ENCODE measurements at regions not wholly inside any gene's neighbourhood (a gene's known extent, or its start where the extent isn't known, plus 50 kb on each side); places are given as distances from the start of the nearest gene placed in this dataset.

DNA sequence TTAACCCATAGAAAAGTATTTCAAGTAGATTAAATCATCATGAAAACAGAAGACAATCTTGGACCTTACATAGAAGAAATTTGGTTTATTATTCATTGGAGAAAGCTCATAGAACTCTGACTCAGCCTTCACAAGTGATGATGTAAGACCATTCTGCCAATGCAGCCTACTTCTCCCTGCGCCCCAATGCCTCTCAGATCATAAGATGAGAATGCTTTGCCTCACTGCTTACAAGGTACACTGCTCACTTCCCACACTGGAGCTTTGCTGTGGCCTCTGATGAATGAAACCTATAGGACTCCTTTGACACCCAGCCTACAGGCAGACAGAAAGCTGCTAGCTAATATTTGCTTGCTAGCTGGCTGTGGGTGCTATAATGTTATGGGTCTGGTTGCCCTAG, 569.4 kb upstream of the STEAP1 start:
- Histone ChIP-seq H3K9ac (no peak overlapping the region), H4K20me1 (ENCODE audit: insufficient read depth) (no peaks in the 10 kb centered on the region), H3K4me1 (ENCODE audit: low read depth, poor library complexity, severe bottlenecking) (no peaks in the 10 kb centered on the region), H3K79me2 (ENCODE audit: insufficient read depth, low read depth) (no peaks in the 10 kb centered on the region), H2AFZ (ENCODE audit: low read depth) (no peak overlapping the region), H3K4me2 (no peak overlapping the region), H3K27ac (no peak overlapping the region), H3K27me3 (ENCODE audit: insufficient read depth, low read depth) (no peaks in the 10 kb centered on the region), H3K4me3 (IDR thresholded peaks at IDR 0.05; ENCODE audit: insufficient read depth, low read depth, low read length) (no peak overlapping the region), H3K36me3 (ENCODE audit: insufficient read depth) (no peaks in the 10 kb centered on the region)
- TF ChIP-seq, protein P1, sequence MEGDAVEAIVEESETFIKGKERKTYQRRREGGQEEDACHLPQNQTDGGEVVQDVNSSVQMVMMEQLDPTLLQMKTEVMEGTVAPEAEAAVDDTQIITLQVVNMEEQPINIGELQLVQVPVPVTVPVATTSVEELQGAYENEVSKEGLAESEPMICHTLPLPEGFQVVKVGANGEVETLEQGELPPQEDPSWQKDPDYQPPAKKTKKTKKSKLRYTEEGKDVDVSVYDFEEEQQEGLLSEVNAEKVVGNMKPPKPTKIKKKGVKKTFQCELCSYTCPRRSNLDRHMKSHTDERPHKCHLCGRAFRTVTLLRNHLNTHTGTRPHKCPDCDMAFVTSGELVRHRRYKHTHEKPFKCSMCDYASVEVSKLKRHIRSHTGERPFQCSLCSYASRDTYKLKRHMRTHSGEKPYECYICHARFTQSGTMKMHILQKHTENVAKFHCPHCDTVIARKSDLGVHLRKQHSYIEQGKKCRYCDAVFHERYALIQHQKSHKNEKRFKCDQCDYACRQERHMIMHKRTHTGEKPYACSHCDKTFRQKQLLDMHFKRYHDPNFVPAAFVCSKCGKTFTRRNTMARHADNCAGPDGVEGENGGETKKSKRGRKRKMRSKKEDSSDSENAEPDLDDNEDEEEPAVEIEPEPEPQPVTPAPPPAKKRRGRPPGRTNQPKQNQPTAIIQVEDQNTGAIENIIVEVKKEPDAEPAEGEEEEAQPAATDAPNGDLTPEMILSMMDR (conservative IDR thresholded peaks at IDR 0.05; ENCODE audit: low read depth, low read length): no peak

DNA sequence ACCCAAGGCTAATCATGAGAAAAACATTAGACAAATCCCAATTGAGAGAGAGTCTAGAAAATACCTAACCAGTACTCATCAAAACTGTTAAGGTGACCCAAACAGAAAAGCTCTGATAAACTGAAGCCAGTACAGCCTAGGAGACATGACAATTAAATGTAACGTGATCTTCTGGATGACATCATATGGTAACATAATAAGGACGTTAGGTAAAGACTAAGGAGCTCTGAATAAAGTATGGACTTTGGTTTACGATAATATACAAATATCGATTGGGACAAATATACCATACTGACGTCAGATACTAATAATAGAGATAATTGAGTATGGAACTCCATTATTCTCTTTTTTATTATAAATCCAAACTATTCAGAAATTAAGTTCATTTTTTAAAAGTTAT, 561.1 kb upstream of the STEAP1 start:
- Histone ChIP-seq H3K79me2 (ENCODE audit: insufficient read depth, low read depth) (no peaks in the 10 kb centered on the region), H2AFZ (ENCODE audit: low read depth) (no peak overlapping the region), H3K27me3 (ENCODE audit: insufficient read depth, low read depth) (no peaks in the 10 kb centered on the region), H3K4me1 (ENCODE audit: low read depth, poor library complexity, severe bottlenecking) (no peaks in the 10 kb centered on the region), H3K27ac (no peak overlapping the region), H3K4me3 (IDR thresholded peaks at IDR 0.05; ENCODE audit: insufficient read depth, low read depth, low read length) (no peak overlapping the region), H4K20me1 (ENCODE audit: insufficient read depth) (no peaks in the 10 kb centered on the region), H3K36me3 (ENCODE audit: insufficient read depth) (no peaks in the 10 kb centered on the region), H3K4me2 (no peak overlapping the region), H3K9ac (no peak overlapping the region)
- TF ChIP-seq, protein P1 (conservative IDR thresholded peaks at IDR 0.05; ENCODE audit: low read depth, low read length): no peak

DNA sequence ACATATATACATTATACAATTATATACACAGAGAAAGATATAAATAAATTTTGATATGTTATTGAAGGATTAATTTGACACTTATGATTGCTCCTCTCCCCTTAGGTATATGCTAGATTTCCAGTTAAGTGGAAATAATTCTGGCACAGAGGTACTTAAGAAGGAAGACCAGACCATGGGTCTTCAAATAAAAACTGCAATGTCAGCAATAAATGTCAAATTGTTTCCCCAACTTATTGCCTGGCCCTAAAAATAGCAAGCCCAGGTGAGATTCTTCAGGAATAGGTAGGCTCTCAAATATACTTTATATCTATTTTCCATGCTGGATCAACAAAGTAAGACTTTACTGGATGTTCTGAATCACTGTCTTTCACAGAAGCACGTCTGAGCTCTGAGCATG, 551.3 kb upstream of the STEAP1 start:
- Histone ChIP-seq H3K4me2 (no peak overlapping the region), H3K27ac (no peak overlapping the region), H4K20me1 (ENCODE audit: insufficient read depth) (no peaks in the 10 kb centered on the region), H3K27me3 (ENCODE audit: insufficient read depth, low read depth) (no peaks in the 10 kb centered on the region), H2AFZ (ENCODE audit: low read depth) (no peak overlapping the region), H3K9ac (no peak overlapping the region), H3K79me2 (ENCODE audit: insufficient read depth, low read depth) (no peaks in the 10 kb centered on the region), H3K4me1 (ENCODE audit: low read depth, poor library complexity, severe bottlenecking) (no peaks in the 10 kb centered on the region), H3K36me3 (ENCODE audit: insufficient read depth) (no peaks in the 10 kb centered on the region), H3K4me3 (IDR thresholded peaks at IDR 0.05; ENCODE audit: insufficient read depth, low read depth, low read length) (no peak overlapping the region)
- TF ChIP-seq, protein P1 (conservative IDR thresholded peaks at IDR 0.05; ENCODE audit: low read depth, low read length): no peak

DNA sequence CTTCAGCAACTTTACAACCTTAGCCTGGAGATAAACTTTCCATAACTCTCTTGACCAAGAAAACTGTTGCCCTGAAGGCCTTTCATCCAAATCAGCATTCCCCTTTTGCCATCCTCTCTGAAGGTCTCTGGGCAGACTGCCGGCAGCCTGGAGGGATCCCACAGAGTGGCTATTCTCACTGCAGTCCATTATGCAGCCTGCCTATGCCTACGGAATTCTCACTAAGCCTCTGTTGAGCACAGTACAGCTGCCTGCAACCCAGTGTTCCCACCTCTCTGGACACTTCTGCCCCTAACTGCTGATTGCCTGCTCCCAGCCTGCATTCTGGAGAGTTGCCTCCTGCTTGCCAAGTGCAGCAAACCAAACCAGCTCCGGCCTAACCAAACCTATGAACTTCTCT, 548.9 kb upstream of the STEAP1 start:
- Histone ChIP-seq H3K4me3 (IDR thresholded peaks at IDR 0.05; ENCODE audit: insufficient read depth, low read depth, low read length) (no peak overlapping the region), H4K20me1 (ENCODE audit: insufficient read depth) (no peaks in the 10 kb centered on the region), H3K36me3 (ENCODE audit: insufficient read depth) (no peaks in the 10 kb centered on the region), H3K27ac (no peak overlapping the region), H3K4me1 (ENCODE audit: low read depth, poor library complexity, severe bottlenecking) (no peaks in the 10 kb centered on the region), H3K27me3 (ENCODE audit: insufficient read depth, low read depth) (no peaks in the 10 kb centered on the region), H3K79me2 (ENCODE audit: insufficient read depth, low read depth) (no peaks in the 10 kb centered on the region), H2AFZ (ENCODE audit: low read depth) (no peak overlapping the region), H3K9ac (no peak overlapping the region), H3K4me2 (no peak overlapping the region)
- TF ChIP-seq, protein P1 (conservative IDR thresholded peaks at IDR 0.05; ENCODE audit: low read depth, low read length): no peak

DNA sequence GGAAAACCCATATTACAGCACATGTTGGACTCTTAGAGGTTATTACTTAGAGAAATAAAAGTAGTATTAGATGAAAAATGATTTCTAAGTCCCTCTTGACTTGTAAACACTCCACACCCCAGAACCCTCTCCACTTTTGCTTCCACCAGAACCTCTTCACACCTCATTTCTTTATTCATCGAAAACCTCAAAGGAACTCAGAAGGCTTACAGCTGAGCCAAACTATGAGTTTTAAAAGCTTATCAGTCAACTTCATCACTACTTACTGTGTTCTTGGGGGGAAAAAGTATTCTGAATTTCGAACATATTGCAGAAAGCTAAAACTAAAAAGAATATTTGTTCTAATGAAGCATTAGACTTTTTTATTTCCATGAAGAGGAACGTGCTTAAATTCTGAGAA, 547.8 kb upstream of the STEAP1 start:
- Histone ChIP-seq H3K4me3 (IDR thresholded peaks at IDR 0.05; ENCODE audit: insufficient read depth, low read depth, low read length) (no peak overlapping the region), H2AFZ (ENCODE audit: low read depth) (no peak overlapping the region), H3K27ac (no peak overlapping the region), H4K20me1 (ENCODE audit: insufficient read depth) (no peaks in the 10 kb centered on the region), H3K9ac (no peak overlapping the region), H3K4me2 (no peak overlapping the region), H3K79me2 (ENCODE audit: insufficient read depth, low read depth) (no peaks in the 10 kb centered on the region), H3K4me1 (ENCODE audit: low read depth, poor library complexity, severe bottlenecking) (no peaks in the 10 kb centered on the region), H3K36me3 (ENCODE audit: insufficient read depth) (no peaks in the 10 kb centered on the region), H3K27me3 (ENCODE audit: insufficient read depth, low read depth) (no peaks in the 10 kb centered on the region)
- TF ChIP-seq, protein P1 (conservative IDR thresholded peaks at IDR 0.05; ENCODE audit: low read depth, low read length): no peak
